HG03457 (cell line): ENCODE measurements at regions not wholly inside any gene's neighbourhood (a gene's known extent, or its start where the extent isn't known, plus 50 kb on each side); places are given as distances from the start of the nearest gene placed in this dataset.
"Not testable (repeated sequence)": the region's sequence is repeated elsewhere in the genome, so short reads cannot be mapped to it uniquely, and the experiment has no call there.

Experiments
- ATAC-seq: cut with Tn5 transposase; IDR thresholded peaks from one replicate; pipeline ENCODE4 v1.9.1; 2021; ENCODE audit warnings: moderate number of reproducible peaks; ENCODE audit not compliant: unreplicated experiment

GRCh38 chr2:196276421-196276820 is 105.0 kb upstream of the STK17B start:
- no peak for ATAC-seq

DNA sequence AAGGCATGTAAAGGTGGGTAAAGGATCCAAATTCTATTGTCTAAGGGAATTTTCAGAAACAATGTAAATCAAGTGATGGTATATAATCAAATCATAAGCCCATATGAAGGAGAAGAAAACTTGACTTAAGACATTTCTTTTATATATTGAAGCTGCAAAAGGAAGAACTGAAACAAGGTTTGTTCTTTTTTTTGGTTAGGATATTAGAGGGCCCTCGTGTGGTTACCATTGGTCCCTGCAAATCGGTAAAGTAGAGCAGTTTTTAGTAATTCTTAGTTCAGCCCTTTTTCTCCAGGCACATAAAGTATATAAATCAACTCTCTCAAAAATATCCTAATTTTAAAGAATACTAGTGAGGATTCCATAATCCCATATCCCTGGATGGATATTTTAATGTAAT is 105.6 kb upstream of the STK17B start:
- no peak for ATAC-seq

DNA sequence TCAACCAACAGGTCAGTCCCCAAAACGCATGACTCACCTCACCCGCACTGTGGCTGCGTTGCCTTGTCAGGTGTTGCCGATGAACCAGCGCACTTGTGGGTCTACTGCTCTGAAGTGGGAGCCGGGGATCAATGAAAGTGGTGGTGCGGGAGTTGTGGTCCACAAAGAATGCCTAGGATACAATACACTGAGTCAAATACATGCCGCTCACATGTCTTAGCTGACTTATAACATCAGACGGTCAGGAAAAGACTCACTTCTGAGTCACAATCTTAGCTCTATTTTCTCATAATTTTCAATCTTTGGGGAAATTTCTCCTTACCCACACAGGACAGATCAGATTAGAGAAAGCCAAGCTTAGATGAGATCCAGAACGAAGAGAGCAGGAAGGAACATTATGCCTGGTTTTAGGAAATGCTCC is 107.1 kb upstream of the STK17B start:
- no peak for ATAC-seq

DNA sequence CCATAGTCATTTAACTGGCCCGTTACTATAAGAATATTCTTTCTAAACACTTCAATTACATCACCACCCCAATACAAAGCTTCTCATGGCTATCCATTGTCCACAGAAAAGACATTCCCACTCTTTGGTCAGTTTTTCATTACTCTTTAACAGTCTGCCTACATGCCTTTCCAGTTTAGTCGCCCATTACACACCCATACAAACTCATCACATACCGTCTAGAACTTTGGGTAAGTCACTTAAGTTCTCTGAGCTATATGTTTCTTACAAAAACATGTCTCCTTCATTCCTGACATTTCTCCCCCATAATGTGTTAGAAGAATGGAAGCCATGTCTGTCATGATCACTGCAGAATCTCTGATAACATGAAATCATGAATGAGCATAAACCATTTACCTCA is 108.2 kb upstream of the STK17B start:
- no peak for ATAC-seq

DNA sequence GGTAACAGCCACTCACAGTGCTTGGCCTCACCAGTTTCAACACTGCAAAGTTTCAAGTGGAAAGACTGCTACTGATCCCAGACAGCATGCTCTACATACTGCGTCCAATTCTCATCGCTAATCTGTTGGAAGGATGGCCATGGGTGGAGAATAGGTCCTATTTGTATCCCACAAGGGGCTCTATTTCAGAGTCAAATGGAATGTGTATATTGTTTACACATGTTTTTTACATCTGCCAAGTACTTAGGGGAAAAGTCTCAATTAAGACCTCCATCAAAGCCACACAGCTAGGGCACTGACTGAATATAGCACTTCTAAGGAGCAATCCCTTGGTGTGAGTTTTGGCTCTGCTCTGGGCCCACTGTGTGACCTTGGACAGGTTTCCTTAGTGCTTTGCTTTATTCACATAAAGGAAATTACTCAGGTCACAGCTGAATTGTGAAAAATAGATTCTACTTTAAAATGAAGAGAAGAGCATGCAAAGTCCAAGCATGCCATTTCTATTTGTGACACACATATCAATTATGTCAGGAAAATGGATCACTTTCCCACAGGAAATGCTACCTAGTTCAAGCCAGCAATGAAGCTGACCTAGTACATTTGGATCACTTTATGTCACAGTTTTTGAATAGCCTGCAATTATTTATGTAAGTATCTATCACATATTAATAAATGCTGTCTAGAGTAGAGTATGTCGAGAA is 112.9 kb upstream of the STK17B start:
- ATAC-seq, result no peak

- ATAC-seq, result no peak
These were observed 113.6 kb upstream of the STK17B start for GRCh38 chr2:196284866-196285557.

- ATAC-seq, result no peak
These were observed 115.4 kb upstream of the STK17B start for GRCh38 chr2:196286821-196287220.

DNA sequence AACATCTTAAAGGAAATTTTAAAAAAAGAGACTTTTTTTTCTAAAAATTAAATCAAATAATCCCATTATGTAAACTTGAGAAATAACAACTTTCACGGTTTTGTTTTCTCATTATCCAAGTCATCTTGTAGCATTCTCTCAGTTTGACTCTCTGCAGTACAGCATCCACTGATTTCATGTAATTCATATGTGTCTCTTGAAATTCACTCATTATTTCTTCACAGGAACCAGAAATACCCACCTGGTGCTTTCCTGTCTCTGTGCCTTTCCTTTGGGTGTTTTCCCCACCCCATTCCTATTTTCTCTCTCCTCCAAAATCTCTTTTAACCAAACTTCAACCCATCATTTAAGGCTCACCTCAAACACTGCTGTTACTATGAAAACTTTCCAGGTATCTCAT is 116.1 kb upstream of the STK17B start:
- ATAC-seq, result no peak

DNA sequence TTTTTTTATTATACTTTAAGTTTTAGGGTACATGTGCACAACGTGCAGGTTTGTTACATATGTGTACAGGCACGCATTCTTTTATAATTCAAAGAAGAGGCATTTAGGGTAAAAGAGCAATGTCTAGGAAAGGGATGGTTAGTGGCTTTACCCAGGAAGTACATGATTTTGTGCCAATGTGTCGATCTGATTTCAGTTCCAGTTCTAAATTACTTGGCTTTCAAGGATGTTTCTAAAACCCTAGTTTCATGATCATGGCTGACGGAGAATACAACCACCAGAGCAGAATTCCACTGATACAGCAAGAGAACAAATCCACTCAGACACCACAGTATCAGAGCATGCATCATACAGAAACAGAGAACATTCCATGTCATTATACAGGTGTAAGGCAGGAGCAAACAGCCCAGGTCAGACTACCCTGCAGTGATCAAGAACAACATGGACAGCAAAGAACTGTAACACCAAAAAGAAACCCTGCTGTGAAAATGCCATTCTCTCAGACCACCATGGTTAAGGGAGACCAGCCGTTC is 116.7 kb upstream of the STK17B start:
- ATAC-seq, result no peak

DNA sequence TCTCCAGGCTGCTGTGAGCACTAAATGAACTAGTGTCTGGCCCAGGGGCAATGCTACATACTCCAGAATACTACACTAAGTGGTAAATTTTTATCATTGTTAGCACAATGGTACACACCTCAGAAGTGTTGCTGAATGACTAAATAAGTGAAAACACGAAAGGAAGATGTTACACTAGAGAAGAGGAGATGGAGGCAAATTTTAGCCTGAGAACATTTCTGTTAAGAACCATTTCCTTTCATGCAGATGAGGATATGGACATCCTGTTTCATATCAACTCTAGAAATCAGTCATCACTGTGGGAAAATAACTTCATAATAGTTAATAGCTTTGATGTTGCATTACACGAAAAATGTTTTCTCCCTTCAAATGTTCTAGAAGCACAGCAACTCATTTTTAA is 117.6 kb upstream of the STK17B start:
- ATAC-seq, result peak; percentile 34

- no peak for ATAC-seq
These were observed 118.8 kb upstream of the STK17B start for GRCh38 chr2:196290136-196290535.

GRCh38 chr2:196290569-196290968 is 119.2 kb upstream of the STK17B start:
- no peak for ATAC-seq

DNA sequence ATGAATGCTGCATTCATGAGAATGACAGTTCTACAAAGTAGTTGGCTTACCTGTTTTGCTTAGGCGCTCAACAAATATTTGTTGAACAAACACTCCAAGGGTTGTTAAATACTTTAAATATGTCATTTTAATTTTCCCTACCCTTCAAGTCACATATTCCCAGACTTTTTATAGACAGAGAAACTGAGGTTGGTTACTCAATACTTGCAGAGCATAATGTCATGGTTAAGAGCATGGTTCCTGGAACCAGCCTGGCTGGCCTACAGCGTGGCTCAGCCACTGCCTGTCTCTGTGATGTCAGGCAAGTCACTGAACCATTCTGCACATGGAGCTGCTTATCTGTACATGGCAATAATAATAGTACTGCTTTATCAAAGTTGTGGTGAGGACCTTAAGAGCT is 120.0 kb upstream of the STK17B start:
- ATAC-seq, result peak; percentile 9

DNA sequence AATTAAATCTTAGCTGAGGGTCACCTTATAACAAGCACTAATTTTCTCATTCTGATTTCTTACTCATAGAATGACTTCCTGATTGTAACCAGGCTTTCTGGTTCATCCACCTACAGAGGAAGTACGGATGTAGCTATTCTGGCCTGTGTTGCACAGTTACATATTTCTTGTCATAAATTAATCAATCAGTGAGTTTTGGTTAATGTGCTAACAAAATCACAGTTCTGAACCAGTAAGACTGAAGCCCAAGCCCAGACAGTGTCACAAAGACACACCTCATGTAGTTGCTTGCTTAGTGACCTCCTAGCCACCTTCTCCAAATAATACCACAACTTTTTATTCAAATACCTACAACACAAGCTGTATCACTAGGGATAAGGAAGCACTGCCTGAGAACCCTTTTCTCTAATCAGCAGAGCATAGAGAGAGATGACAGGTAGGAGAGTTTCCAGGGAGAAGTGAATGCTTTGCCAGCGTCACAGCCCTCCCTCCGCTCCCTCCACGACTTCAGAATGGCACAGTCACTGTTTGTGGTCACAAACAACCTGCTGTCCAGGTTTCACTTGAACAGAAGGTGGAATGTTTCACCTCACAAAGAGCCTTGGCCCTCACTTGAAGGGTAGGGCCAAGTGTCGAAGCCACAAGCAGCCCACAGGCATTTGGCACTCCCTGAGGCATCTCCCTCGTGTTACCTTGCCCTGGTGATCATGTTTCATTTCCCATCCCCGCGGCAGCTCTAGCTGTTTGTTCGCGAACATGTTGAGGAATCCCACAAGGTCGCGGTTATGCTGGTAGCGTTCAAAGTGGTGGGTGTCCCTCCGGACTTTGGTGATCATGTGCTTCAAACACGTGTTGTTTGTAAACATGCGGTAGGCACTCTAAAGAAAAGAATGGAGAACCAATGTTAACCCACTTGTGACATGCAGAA is 120.8 kb upstream of the STK17B start:
- peak; percentile 60 for ATAC-seq

DNA sequence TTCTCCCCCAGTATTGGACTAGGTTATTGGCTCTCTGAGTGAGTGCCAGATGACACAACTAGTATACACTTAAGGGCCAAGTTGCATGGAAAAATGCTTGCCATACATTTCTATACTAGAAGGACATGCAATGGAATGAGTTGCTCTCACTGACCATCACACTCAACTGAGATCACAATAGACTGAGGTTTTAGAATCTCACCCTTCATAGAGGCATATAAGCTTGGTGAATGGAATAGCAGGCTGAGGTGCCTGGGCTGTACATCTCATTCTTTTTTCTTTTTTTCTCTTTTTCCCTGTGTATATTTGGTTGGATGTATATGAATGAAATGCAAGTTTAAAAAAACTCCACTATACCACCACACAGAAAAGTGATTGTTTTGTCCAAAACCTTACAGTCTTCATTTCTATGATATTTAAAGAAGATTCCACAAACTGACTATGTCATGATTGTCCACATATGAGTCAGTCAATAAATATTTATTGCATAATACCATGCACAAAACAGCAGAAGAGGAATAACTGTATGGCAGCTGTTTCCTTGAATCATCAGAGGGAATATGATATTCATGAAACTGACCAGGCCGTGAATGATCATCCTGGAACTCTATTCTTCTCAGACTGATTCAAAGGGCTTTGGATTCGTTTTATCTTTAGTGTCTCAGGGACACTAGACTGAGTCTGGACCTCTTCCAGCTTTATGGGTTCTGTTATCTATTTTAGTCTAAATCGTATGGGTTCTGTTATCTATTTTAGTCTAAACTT is 122.6 kb upstream of the STK17B start:
- ATAC-seq, result no peak

DNA sequence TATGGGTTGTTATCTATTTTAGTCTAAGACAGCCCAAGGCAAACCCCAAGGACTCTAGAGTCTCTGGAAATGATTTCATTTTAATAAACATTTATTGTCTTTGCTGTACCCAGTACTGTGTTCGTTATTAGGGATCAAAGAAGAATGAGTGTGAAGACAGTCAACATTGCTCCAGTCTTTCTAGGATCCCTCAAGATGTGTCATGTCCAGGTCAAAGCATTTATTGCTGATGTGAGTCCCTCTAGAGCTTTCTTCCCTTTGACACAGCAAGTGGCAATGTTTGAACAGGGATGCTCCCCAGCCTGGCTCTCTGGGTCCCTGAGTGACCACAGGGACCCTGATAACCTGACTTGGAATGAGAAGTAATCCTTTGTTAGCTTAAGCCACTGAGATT is 123.1 kb upstream of the STK17B start:
- ATAC-seq, result no peak

- ATAC-seq, result no peak
These were observed 123.6 kb upstream of the STK17B start for GRCh38 chr2:196295005-196295404.

GRCh38 chr2:196298106-196298723 is 126.8 kb upstream of the STK17B start:
- ATAC-seq, result not testable (repeated sequence)

DNA sequence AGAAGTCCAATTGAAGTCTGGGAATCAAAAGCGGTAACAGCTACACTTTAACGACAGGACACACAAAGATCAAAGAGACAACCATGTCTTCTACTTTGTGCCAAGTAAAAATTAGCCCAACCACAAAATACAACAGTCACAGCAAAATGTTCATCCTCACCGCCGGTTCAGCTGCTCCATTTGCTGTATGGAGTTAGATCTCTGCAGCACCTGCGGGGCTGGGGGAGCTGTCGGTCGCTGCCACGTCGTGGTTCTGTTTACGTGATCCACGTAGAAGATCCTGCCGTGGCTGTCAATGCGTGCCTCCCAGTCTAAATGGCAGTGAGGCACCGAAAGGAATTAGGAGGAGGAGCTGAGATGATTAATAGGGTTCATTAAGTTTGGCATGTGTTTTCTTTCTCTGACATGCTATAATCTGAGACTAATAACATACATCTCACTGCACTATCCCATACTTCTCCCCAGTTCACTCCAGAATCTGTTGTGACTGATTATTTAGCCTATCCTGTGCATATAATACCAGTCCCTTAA is 136.5 kb upstream of the STK17B start:
- ATAC-seq, result no peak

GRCh38 chr2:196309691-196310090 is 138.3 kb upstream of the STK17B start:
- ATAC-seq, result no peak
